GM12865 (cell line): ENCODE measurements at regions not wholly inside any gene's neighbourhood (a gene's known extent, or its start where the extent isn't known, plus 50 kb on each side); places are given as distances from the start of the nearest gene placed in this dataset.
A peak's percentile ranks its signal among the peaks of the same experiment; 100 is the strongest.

ENCODE experiments used
- DNase-seq: peaks from one replicate; pipeline ENCODE4 v3.0.0; 2010; ENCODE audit warnings: low read depth
- H3K4me3 ChIP-seq: 2 replicates; pipeline ENCODE4 v1.5.1; 2011; ENCODE audit warnings: mild to moderate bottlenecking, low read depth, low read length, control low read depth
- CTCF ChIP-seq: IDR thresholded peaks from 2 replicates; pipeline ENCODE4 v1.5.1; 2011; ENCODE audit warnings: low read length, control low read depth, low read depth, inconsistent platforms; ENCODE audit not compliant: insufficient read depth; ENCODE audit errors: missing control alignments

GRCh38 chr4:180636696-180637404 lies 1606.4 kb upstream of the TENM3 start:
- no peak overlapping the region for H3K4me3 ChIP-seq
- no peak for TF ChIP-seq CTCF
- no peak for DNase-seq

- peak; percentile 51 for DNase-seq
- H3K4me3 ChIP-seq, result no peak overlapping the region
- TF ChIP-seq CTCF, result no peak
These were observed 1605.6 kb upstream of the TENM3 start for GRCh38 chr4:180637616-180638015.

- no peak overlapping the region for H3K4me3 ChIP-seq
- DNase-seq, result no peak
- no peak for TF ChIP-seq CTCF
These were observed 1603.0 kb upstream of the TENM3 start for GRCh38 chr4:180640193-180640592.

- no peak for TF ChIP-seq CTCF
- no peak for DNase-seq
- no peak overlapping the region for H3K4me3 ChIP-seq
These were observed 1601.7 kb upstream of the TENM3 start for GRCh38 chr4:180641495-180641894.

- TF ChIP-seq CTCF, result no peak
- H3K4me3 ChIP-seq, result no peak overlapping the region
- DNase-seq, result no peak
These were observed 1600.5 kb upstream of the TENM3 start for GRCh38 chr4:180642732-180643131.

- TF ChIP-seq CTCF, result no peak
- no peak overlapping the region for H3K4me3 ChIP-seq
- peak; percentile 66 for DNase-seq
These were observed 1592.9 kb upstream of the TENM3 start for GRCh38 chr4:180650273-180650672.

GRCh38 chr4:180652533-180652932 lies 1590.7 kb upstream of the TENM3 start:
- no peak for TF ChIP-seq CTCF
- H3K4me3 ChIP-seq, result no peak overlapping the region
- DNase-seq, result peak; percentile 57
